Naive thymus-derived CD8-positive, alpha-beta T cell (primary cell): ENCODE measurements at regions not wholly inside any gene's neighbourhood (a gene's known extent, or its start where the extent isn't known, plus 50 kb on each side); places are given as distances from the start of the nearest gene placed in this dataset.

Experiments
- ATAC-seq, 2 donors: fragments of 150-1000 bp; cut with Tn5 transposase in 1 of 2; sonication (Bioruptor Pico), chemical (Tn5 transposase) in 1 of 2; 1 replicate in 1 of 2; 2 replicates in 1 of 2; pipeline ENCODE4 v1.10.0; 2021; ENCODE audit warnings: mild to moderate bottlenecking in 2 of 2, moderate library complexity in 2 of 2
- POLR2A ChIA-PET: fragments of 350-600 bp; sonication (Branson Sonifier 250); formaldehyde crosslinking; loops from one replicate; lab custom pipeline; 2021; ENCODE audit warnings: antibody characterized with exemption; lab: Charles Lee
- DNase-seq, 10 donors: peaks; one replicate each; pipeline versions ENCODE4 v3.0.0 to v3.0.0-alpha.2; 2020 to 2022
- H3K27ac Mint-ChIP-seq, 10 donors: one replicate each; pipeline ENCODE4 v1.8.0; 2020 to 2022; ENCODE audit warnings: mild to moderate bottlenecking in 10 of 10, mixed read lengths in 10 of 10, moderate library complexity in 4 of 10, inconsistent platforms in 1 of 10
- H3K27me3 Mint-ChIP-seq, 5 donors: one replicate each; pipeline ENCODE4 v1.8.0; 2021 to 2022; ENCODE audit warnings: mixed read lengths in 5 of 5
- H3K36me3 Mint-ChIP-seq, 3 donors: one replicate each; pipeline ENCODE4 v1.8.0; 2020 to 2022; ENCODE audit warnings: mixed read lengths in 3 of 3, mild to moderate bottlenecking in 2 of 3, inconsistent platforms in 1 of 3
- H3K4me1 Mint-ChIP-seq, 4 donors: one replicate each; pipeline ENCODE4 v1.8.0; 2021 to 2022; ENCODE audit warnings: mixed read lengths in 4 of 4
- H3K4me3 Mint-ChIP-seq, 10 donors: one replicate each; pipeline ENCODE4 v1.8.0; 2020 to 2022; ENCODE audit warnings: mild to moderate bottlenecking in 10 of 10, mixed read lengths in 10 of 10, moderate library complexity in 6 of 10, inconsistent platforms in 1 of 10
- H3K9me3 Mint-ChIP-seq, 9 donors: one replicate each; pipeline ENCODE4 v1.8.0; 2020 to 2022; ENCODE audit warnings: mixed read lengths in 9 of 9, mild to moderate bottlenecking in 3 of 9, inconsistent platforms in 1 of 9, moderate library complexity in 1 of 9

- peaks cover 0 to 12% (median 2%) of the 10 kb centered on the region in 4 donors for H3K4me1 Mint-ChIP-seq
- ATAC-seq (no peak), DNase-seq (peak in 1 of 10 donors; percentile 14)
- peaks cover 0 to 68% (median 28%) of the 10 kb centered on the region in 5 donors for H3K27me3 Mint-ChIP-seq
- H3K36me3 Mint-ChIP-seq, result peaks cover 0 to 5% (median 0%) of the 10 kb centered on the region in 3 donors
- POLR2A ChIA-PET, result no interaction called here
- H3K9me3 Mint-ChIP-seq, result no peaks in the 10 kb centered on the region
- no peak overlapping the region for H3K4me3 Mint-ChIP-seq
- peak overlapping the region in 1 of 10 donors; percentile 43 for H3K27ac Mint-ChIP-seq
Measured at GRCh38 chr5:1703352-1704050, 96.1 kb downstream of the MRPL36 start.

GRCh38 chr5:1702318-1702717 is 97.3 kb downstream of the MRPL36 start:
- peak in 1 of 10 donors; percentile 7 for DNase-seq
- POLR2A ChIA-PET, result no interaction called here
- ATAC-seq, result no peak
- no peaks in the 10 kb centered on the region for H3K9me3 Mint-ChIP-seq
- H3K27me3 Mint-ChIP-seq, result peaks cover 3 to 56% (median 24%) of the 10 kb centered on the region in 5 donors
- no peak overlapping the region for H3K4me3 Mint-ChIP-seq
- H3K27ac Mint-ChIP-seq, result no peak overlapping the region
- peaks cover 0 to 5% (median 0%) of the 10 kb centered on the region in 3 donors for H3K36me3 Mint-ChIP-seq
- H3K4me1 Mint-ChIP-seq, result peaks cover 0 to 10% (median 3%) of the 10 kb centered on the region in 4 donors

- DNase-seq (peak in 1 of 10 donors; percentile 3), ATAC-seq (no peak)
- H3K27ac Mint-ChIP-seq, result no peak overlapping the region
- H3K4me3 Mint-ChIP-seq, result no peak overlapping the region
- H3K27me3 Mint-ChIP-seq, result peaks cover 3 to 52% (median 25%) of the 10 kb centered on the region in 5 donors
- POLR2A ChIA-PET, result no interaction called here
- peaks cover 0 to 10% (median 3%) of the 10 kb centered on the region in 4 donors for H3K4me1 Mint-ChIP-seq
- H3K36me3 Mint-ChIP-seq, result peaks cover 0 to 5% (median 0%) of the 10 kb centered on the region in 3 donors
- H3K9me3 Mint-ChIP-seq, result no peaks in the 10 kb centered on the region
Measured at GRCh38 chr5:1701884-1702283, 97.8 kb downstream of the MRPL36 start.

DNA sequence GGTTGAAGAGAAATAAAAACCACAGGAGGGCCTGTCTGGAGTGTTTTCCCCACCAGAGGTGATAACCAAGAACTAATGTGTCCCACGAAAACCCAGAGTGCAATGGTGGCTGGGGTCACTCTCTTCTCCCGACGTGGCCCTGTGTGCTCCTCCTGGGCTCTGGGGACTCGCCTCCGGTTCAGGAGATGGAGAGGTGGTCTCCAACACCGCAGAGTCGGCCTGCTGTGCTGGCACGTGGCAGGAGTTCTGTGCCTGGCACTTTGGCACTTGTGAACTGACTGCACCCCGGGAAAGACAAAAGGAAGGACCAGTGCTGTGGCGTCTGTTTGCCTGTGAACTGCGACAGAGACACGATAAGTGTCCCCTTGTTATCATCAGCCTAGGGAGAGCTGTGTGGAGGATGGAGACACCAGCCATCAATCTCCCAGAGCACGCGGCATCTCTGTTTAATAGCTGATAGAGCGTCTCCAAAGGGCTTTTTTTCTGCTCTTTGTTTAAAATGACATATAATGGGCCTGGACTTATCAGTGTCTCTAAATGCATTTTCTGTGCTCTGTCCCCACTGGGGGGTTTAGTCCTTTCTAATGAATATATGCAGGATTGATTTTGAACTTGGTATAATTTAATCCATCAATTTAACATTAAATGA is 98.3 kb downstream of the MRPL36 start:
- no peaks in the 10 kb centered on the region for H3K9me3 Mint-ChIP-seq
- H3K27me3 Mint-ChIP-seq, result peaks cover 3 to 46% (median 23%) of the 10 kb centered on the region in 5 donors
- peak in 1 of 10 donors; percentile 4 for DNase-seq
- H3K4me3 Mint-ChIP-seq, result no peak overlapping the region
- peaks cover 0 to 5% (median 0%) of the 10 kb centered on the region in 3 donors for H3K36me3 Mint-ChIP-seq
- H3K4me1 Mint-ChIP-seq, result peaks cover 0 to 10% (median 3%) of the 10 kb centered on the region in 4 donors
- POLR2A ChIA-PET, result no interaction called here
- ATAC-seq, result no peak
- no peak overlapping the region for H3K27ac Mint-ChIP-seq

DNA sequence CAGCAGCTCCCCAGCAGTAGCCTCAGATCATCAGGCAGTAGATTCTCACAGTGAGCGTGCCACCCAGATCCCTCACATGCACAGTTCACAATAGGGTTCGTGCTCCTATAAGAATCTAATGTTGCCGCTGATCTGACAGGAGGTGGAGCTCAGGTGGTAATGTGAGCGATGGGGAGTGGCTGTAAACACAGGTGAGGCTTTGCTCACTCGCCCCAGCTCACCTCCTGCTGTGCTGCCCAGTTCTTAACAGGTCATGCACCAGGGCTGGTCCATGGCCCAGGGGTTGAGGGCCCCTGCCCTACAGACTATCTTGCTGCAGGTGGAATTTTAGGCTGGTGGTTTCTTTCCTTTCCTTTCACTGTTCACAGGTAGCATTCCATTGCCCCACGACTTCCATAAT is 100.2 kb downstream of the MRPL36 start:
- Mint-ChIP-seq H3K27me3 (peaks cover 3 to 28% (median 18%) of the 10 kb centered on the region in 5 donors), H3K36me3 (no peaks in the 10 kb centered on the region), H3K4me3 (no peak overlapping the region), H3K27ac (no peak overlapping the region), H3K9me3 (no peaks in the 10 kb centered on the region), H3K4me1 (peaks cover 0 to 10% (median 3%) of the 10 kb centered on the region in 4 donors)
- no peak for ATAC-seq
- POLR2A ChIA-PET, result no interaction called here
- no peak for DNase-seq

GRCh38 chr5:1698589-1699316 is 100.9 kb downstream of the MRPL36 start:
- POLR2A ChIA-PET, result no interaction called here
- DNase-seq (peak in 2 of 10 donors; percentile 6 to 15), ATAC-seq (peak; percentile 47 to 73)
- no peaks in the 10 kb centered on the region for H3K36me3 Mint-ChIP-seq
- peak overlapping the region in 1 of 10 donors; percentile 18 for H3K4me3 Mint-ChIP-seq
- peaks cover 0 to 10% (median 3%) of the 10 kb centered on the region in 4 donors for H3K4me1 Mint-ChIP-seq
- H3K27ac Mint-ChIP-seq, result peak overlapping the region in 2 of 10 donors; percentile 54 to 73
- H3K27me3 Mint-ChIP-seq, result peaks cover 3 to 23% (median 18%) of the 10 kb centered on the region in 5 donors
- no peaks in the 10 kb centered on the region for H3K9me3 Mint-ChIP-seq

DNA sequence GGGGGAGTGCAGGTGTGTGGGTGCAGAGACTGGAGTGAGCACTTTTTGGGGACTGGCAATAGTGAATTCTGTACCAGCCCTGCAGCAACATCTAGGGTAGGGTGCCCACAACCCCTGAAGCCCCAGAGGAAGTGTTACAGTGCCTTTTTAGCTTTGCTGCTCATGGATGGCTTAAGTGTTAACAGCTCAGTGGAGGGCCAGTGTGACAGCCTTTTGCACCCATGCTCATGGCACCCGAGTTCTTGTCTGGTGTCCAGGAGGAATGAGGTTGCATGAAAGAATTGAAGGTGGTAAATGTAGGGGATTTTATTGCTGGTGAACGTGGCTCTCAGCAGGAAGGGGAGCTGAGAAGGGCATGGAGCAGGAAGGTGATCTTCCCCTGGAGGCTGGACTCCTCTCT is 107.3 kb downstream of the MRPL36 start:
- ATAC-seq (no peak), DNase-seq (no peak)
- POLR2A ChIA-PET, result no interaction called here
- H3K27ac Mint-ChIP-seq, result no peak overlapping the region
- no peaks in the 10 kb centered on the region for H3K4me1 Mint-ChIP-seq
- H3K27me3 Mint-ChIP-seq, result peaks cover 1 to 17% (median 9%) of the 10 kb centered on the region in 5 donors
- H3K36me3 Mint-ChIP-seq, result peaks cover 0 to 9% (median 3%) of the 10 kb centered on the region in 3 donors
- no peak overlapping the region for H3K4me3 Mint-ChIP-seq
- peaks cover 0 to 19% (median 12%) of the 10 kb centered on the region in 9 donors for H3K9me3 Mint-ChIP-seq

GRCh38 chr5:1687301-1687970 is 112.2 kb downstream of the MRPL36 start:
- Mint-ChIP-seq H3K9me3 (peaks cover 0 to 19% (median 12%) of the 10 kb centered on the region in 9 donors), H3K27me3 (peaks cover 3 to 19% (median 13%) of the 10 kb centered on the region in 5 donors), H3K27ac (no peak overlapping the region), H3K4me1 (no peaks in the 10 kb centered on the region), H3K36me3 (peaks cover 0 to 9% (median 3%) of the 10 kb centered on the region in 3 donors), H3K4me3 (no peak overlapping the region)
- DNase-seq (peak in 1 of 10 donors; percentile 7), ATAC-seq (no peak)
- POLR2A ChIA-PET, result no interaction called here

DNA sequence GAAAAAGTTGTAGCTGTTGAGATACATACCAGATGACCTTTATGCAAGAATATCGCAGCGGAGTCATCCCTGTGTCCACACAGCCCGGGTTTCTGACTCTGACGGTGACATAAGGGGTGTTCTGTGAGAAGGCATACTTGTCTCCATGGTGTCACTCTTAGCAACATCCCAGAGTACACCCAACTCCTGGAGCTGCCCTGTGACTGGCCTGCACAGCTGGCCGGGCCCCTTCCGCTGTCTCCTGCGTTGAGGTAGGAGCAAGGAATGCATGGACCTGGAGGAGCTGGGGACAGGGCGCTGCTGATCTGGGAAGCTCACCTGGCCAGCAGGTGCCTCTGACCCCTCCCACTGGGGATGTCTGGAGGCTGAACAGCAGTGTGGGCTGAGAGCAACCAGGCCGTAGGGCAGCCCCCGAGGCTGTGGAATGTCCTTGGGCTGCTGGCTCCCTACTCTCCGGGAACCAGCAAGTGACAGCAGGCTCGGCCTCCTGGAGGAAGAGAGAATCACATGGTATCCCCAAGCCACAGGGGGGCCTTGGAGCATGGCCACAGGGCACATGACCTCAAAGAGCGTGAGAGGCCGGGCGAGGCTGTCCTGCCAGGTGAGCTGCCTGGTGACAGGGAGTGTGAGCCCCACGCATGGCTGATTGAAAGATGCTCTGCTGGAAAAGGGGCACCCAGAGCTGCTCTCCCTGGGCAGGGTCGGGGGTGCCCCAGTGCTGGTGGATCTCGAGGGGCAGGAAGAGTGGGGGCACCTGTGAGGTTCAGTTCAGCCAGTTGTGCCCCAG is 113.4 kb downstream of the MRPL36 start:
- no peak overlapping the region for H3K4me3 Mint-ChIP-seq
- no peaks in the 10 kb centered on the region for H3K4me1 Mint-ChIP-seq
- DNase-seq (peak in 1 of 10 donors; percentile 8), ATAC-seq (no peak)
- peaks cover 3 to 27% (median 13%) of the 10 kb centered on the region in 5 donors for H3K27me3 Mint-ChIP-seq
- H3K9me3 Mint-ChIP-seq, result peaks cover 0 to 19% (median 12%) of the 10 kb centered on the region in 9 donors
- H3K27ac Mint-ChIP-seq, result peak overlapping the region in 1 of 10 donors; percentile 56
- POLR2A ChIA-PET, result no interaction called here
- peaks cover 0 to 9% (median 3%) of the 10 kb centered on the region in 3 donors for H3K36me3 Mint-ChIP-seq

DNA sequence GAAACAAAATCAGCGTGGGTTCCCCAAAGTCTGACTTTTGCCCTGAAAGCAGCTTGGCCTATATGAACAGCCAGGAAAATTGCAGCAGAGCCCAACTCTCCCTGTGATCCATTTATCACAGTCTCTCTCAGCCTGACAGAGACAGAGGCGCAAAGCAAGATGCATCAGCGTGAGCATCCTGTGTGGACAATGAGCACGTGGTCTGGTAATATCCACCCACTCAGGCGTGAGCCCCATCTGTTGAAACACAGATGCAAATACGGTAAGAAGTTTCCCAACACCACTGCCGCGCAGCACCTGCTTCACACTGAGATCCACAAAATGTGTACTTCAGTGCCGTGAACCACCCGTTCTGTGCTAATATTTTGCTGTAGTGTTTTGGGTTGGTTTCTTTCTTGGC is 114.6 kb downstream of the MRPL36 start:
- DNase-seq (peak in 1 of 10 donors; percentile 3), ATAC-seq (no peak)
- H3K4me1 Mint-ChIP-seq, result no peaks in the 10 kb centered on the region
- peaks cover 4 to 32% (median 19%) of the 10 kb centered on the region in 5 donors for H3K27me3 Mint-ChIP-seq
- POLR2A ChIA-PET, result no interaction called here
- H3K9me3 Mint-ChIP-seq, result peaks cover 0 to 21% (median 14%) of the 10 kb centered on the region in 9 donors
- peak overlapping the region in 1 of 10 donors; percentile 21 for H3K27ac Mint-ChIP-seq
- H3K4me3 Mint-ChIP-seq, result no peak overlapping the region
- peaks cover 0 to 10% (median 3%) of the 10 kb centered on the region in 3 donors for H3K36me3 Mint-ChIP-seq

DNA sequence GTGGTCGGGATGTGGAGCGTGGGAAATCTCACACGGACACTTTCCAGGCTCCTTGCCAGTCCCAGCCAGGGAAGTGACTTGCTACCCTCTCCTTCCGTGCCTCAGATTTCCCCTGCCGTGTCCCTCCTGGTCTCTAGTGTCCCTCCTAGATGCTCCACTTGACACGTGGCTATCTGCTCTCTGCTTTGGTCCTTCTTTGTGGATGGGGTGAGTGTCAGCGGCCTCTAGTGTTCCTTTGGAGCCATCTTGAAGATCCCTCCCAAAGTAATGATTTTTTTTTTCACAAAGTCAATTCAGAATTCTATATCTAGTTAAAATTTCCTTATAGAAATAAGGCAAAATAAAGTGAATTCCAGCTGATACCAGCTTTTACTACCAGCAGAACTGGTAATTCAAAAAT is 117.7 kb downstream of the MRPL36 start:
- peak in 1 of 10 donors; percentile 7 for DNase-seq
- no peaks in the 10 kb centered on the region for H3K4me1 Mint-ChIP-seq
- peaks cover 3 to 39% (median 29%) of the 10 kb centered on the region in 5 donors for H3K27me3 Mint-ChIP-seq
- H3K4me3 Mint-ChIP-seq, result no peak overlapping the region
- H3K9me3 Mint-ChIP-seq, result peaks cover 7 to 24% (median 15%) of the 10 kb centered on the region in 9 donors
- no peak overlapping the region for H3K27ac Mint-ChIP-seq
- POLR2A ChIA-PET, result no interaction called here
- ATAC-seq, result no peak
- H3K36me3 Mint-ChIP-seq, result peaks cover 0 to 11% (median 4%) of the 10 kb centered on the region in 3 donors
